VCaP (cell line): ENCODE measurements at regions not wholly inside any gene's neighbourhood (a gene's known extent, or its start where the extent isn't known, plus 50 kb on each side); places are given as distances from the start of the nearest gene placed in this dataset.

Source experiments
- H3K27ac ChIP-seq: fragments of 450-650 bp; 2 replicates; pipeline ENCODE4 v1.5.1; 2017
- CTCF ChIP-seq: fragments of 450-650 bp; conservative IDR thresholded peaks from 2 replicates; pipeline ENCODE4 v1.5.1; 2017; ENCODE audit warnings: mild to moderate bottlenecking, moderate library complexity

- H3K27ac ChIP-seq: no peak overlapping the region
- no peak for TF ChIP-seq CTCF
Measured at GRCh38 chr1:168947041-168947440, 159.4 kb upstream of the ATP1B1 start.

- no peak overlapping the region for H3K27ac ChIP-seq
- TF ChIP-seq CTCF: no peak
Measured at GRCh38 chr1:168949672-168950071, 156.8 kb upstream of the ATP1B1 start.

DNA sequence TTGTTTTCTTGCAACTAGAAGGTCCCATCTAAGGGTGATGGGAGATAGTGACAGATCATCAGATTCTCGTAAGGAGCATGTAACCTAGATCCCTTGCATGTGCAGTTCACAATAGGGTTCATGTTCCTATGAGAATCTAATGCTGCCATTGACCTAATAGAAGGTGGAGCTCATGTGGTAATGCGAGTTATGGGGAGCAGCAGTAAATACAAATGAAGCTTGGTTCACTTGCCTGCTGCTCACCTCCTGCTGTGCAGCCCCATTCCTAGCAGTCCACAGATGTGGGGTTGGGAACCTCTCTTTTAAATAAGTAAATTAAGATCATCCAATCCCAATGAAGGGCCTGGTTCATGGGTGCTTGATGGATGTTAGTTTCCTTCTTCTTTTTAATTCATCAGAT is 148.7 kb upstream of the ATP1B1 start:
- H3K27ac ChIP-seq: no peak overlapping the region
- no peak for TF ChIP-seq CTCF

GRCh38 chr1:168958562-168959289 is 147.8 kb upstream of the ATP1B1 start:
- no peak for TF ChIP-seq CTCF
- H3K27ac ChIP-seq: no peak overlapping the region

- H3K27ac ChIP-seq: no peak overlapping the region
- no peak for TF ChIP-seq CTCF
Measured at GRCh38 chr1:168959382-168959781, 147.1 kb upstream of the ATP1B1 start.

GRCh38 chr1:168960114-168960513 is 146.4 kb upstream of the ATP1B1 start:
- no peak for TF ChIP-seq CTCF
- no peak overlapping the region for H3K27ac ChIP-seq

DNA sequence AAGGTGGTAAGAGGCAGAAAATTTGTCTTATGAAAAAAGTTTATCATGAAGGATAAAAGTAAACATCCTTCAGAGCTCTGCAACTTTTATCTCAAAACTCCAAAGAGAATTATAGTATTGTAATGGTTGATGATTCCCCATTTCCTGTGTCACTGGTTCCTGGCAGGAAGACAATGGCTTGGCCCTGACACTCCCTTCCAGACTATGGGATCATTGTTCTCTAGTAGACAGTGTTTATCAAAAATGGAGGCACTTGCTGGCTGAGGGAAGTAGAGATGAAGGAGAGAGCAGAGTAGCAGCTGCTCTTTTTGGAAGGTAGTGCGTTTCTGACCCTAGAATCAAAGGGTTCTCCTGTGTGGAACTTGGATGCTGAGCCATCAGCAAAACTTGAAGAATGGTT is 145.9 kb upstream of the ATP1B1 start:
- H3K27ac ChIP-seq: no peak overlapping the region
- TF ChIP-seq CTCF: no peak
